ES-I3 (cell line): ENCODE measurements at regions not wholly inside any gene's neighbourhood (a gene's known extent, or its start where the extent isn't known, plus 50 kb on each side); places are given as distances from the start of the nearest gene placed in this dataset.
"Not testable (repeated sequence)": the region's sequence is repeated elsewhere in the genome, so short reads cannot be mapped to it uniquely, and the experiment has no call there.

Experiments used
- H3K36me3 ChIP-seq: 2 replicates; pipeline ENCODE4 v1.6.1; 2013; ENCODE audit warnings: mild to moderate bottlenecking, low read length, control low read depth, moderate library complexity; ENCODE audit not compliant: insufficient read depth
- H3K4me1 ChIP-seq: 2 replicates; pipeline ENCODE4 v1.6.1; 2013; ENCODE audit warnings: mild to moderate bottlenecking, control low read depth, low read length; ENCODE audit not compliant: insufficient read depth
- H3K9ac ChIP-seq: 2 replicates; pipeline ENCODE4 v1.6.1; 2013; ENCODE audit warnings: low read depth, mild to moderate bottlenecking, low read length, moderate library complexity
- H3K9me3 ChIP-seq: 2 replicates; pipeline ENCODE4 v1.6.1; 2013; ENCODE audit warnings: mild to moderate bottlenecking, low read length, moderate library complexity; ENCODE audit not compliant: control insufficient read depth, insufficient read depth

- Histone ChIP-seq H3K9ac (no peak overlapping the region), H3K36me3 (no peaks in the 10 kb centered on the region), H3K4me1 (no peaks in the 10 kb centered on the region)
Measured at GRCh38 chrX:46059316-46059715, 485.9 kb downstream of the ZNF674 start.

GRCh38 chrX:46044486-46044885, 500.7 kb downstream of the ZNF674 start:
- Histone ChIP-seq H3K36me3 (no peaks in the 10 kb centered on the region), H3K9ac (no peak overlapping the region), H3K9me3 (no peaks in the 10 kb centered on the region), H3K4me1 (no peaks in the 10 kb centered on the region)

More at GRCh38 chrX:46059316-46059715, 485.9 kb downstream of the ZNF674 start:
- peaks cover 14% of the 10 kb centered on the region for H3K9me3 ChIP-seq

GRCh38 chrX:46040001-46040400, 505.2 kb downstream of the ZNF674 start:
- no peaks in the 10 kb centered on the region for H3K9me3 ChIP-seq
- no peaks in the 10 kb centered on the region for H3K36me3 ChIP-seq
- no peak overlapping the region for H3K9ac ChIP-seq

GRCh38 chrX:46039526-46039925, 505.7 kb downstream of the ZNF674 start:
- Histone ChIP-seq H3K36me3 (no peaks in the 10 kb centered on the region), H3K9me3 (no peaks in the 10 kb centered on the region), H3K9ac (no peak overlapping the region), H3K4me1 (no peaks in the 10 kb centered on the region)

More at GRCh38 chrX:46040001-46040400, 505.2 kb downstream of the ZNF674 start:
- no peaks in the 10 kb centered on the region for H3K4me1 ChIP-seq

GRCh38 chrX:46036508-46036907, 508.7 kb downstream of the ZNF674 start:
- no peak overlapping the region for H3K9ac ChIP-seq
- H3K9me3 ChIP-seq, result no peaks in the 10 kb centered on the region
- no peaks in the 10 kb centered on the region for H3K4me1 ChIP-seq
- H3K36me3 ChIP-seq, result no peaks in the 10 kb centered on the region

- no peaks in the 10 kb centered on the region for H3K4me1 ChIP-seq
- H3K36me3 ChIP-seq, result no peaks in the 10 kb centered on the region
- H3K9ac ChIP-seq, result no peak overlapping the region
- H3K9me3 ChIP-seq, result no peaks in the 10 kb centered on the region
Measured at GRCh38 chrX:46034868-46035267, 510.4 kb downstream of the ZNF674 start.

GRCh38 chrX:46029777-46030176, 515.4 kb downstream of the ZNF674 start:
- H3K9ac ChIP-seq, result no peak overlapping the region
- H3K9me3 ChIP-seq, result 0 out of 2 replicates have a peak, but pooled peaks cover 3% of the 10 kb centered on the region
- no peaks in the 10 kb centered on the region for H3K4me1 ChIP-seq
- H3K36me3 ChIP-seq, result no peaks in the 10 kb centered on the region

- Histone ChIP-seq H3K36me3 (no peaks in the 10 kb centered on the region), H3K9me3 (no peaks in the 10 kb centered on the region), H3K9ac (no peak overlapping the region), H3K4me1 (no peaks in the 10 kb centered on the region)
Measured at GRCh38 chrX:46016296-46016695, 528.9 kb downstream of the ZNF674 start.

GRCh38 chrX:46015653-46016052, 529.6 kb downstream of the ZNF674 start:
- H3K4me1 ChIP-seq, result no peaks in the 10 kb centered on the region
- H3K9ac ChIP-seq, result no peak overlapping the region
- H3K36me3 ChIP-seq, result no peaks in the 10 kb centered on the region
- H3K9me3 ChIP-seq, result no peaks in the 10 kb centered on the region

GRCh38 chrX:45992402-45993123, 552.7 kb downstream of the ZNF674 start:
- Histone ChIP-seq H3K36me3 (no peaks in the 10 kb centered on the region), H3K9me3 (peaks cover 4% of the 10 kb centered on the region; the same call in 1 of the 2 replicates), H3K4me1 (no peaks in the 10 kb centered on the region), H3K9ac (no peak overlapping the region)

GRCh38 chrX:45986971-45987370, 558.2 kb downstream of the ZNF674 start:
- H3K36me3 ChIP-seq, result no peaks in the 10 kb centered on the region
- no peak overlapping the region for H3K9ac ChIP-seq
- H3K9me3 ChIP-seq, result 0 out of 2 replicates have a peak, but pooled peaks cover 2% of the 10 kb centered on the region
- no peaks in the 10 kb centered on the region for H3K4me1 ChIP-seq

GRCh38 chrX:45986081-45986480, 559.1 kb downstream of the ZNF674 start:
- Histone ChIP-seq H3K9me3 (0 out of 2 replicates have a peak, but pooled peaks cover 2% of the 10 kb centered on the region), H3K4me1 (no peaks in the 10 kb centered on the region), H3K36me3 (no peaks in the 10 kb centered on the region), H3K9ac (no peak overlapping the region)

- not testable (repeated sequence) for H3K36me3 ChIP-seq, H3K4me1 ChIP-seq, H3K9me3 ChIP-seq, H3K9ac ChIP-seq
Measured at GRCh38 chrX:45982958-45983727, 562.1 kb downstream of the ZNF674 start.

- Histone ChIP-seq H3K9ac (no peak overlapping the region), H3K36me3 (no peaks in the 10 kb centered on the region), H3K9me3 (0 out of 2 replicates have a peak, but pooled peaks cover 2% of the 10 kb centered on the region), H3K4me1 (peaks cover 5% of the 10 kb centered on the region; the same call in 1 of the 2 replicates)
Measured at GRCh38 chrX:45980726-45981125, 564.5 kb downstream of the ZNF674 start.

- no peaks in the 10 kb centered on the region for H3K36me3 ChIP-seq
- peaks cover 5% of the 10 kb centered on the region; the same call in 1 of the 2 replicates for H3K4me1 ChIP-seq
- H3K9me3 ChIP-seq, result no peaks in the 10 kb centered on the region
- no peak overlapping the region for H3K9ac ChIP-seq
Measured at GRCh38 chrX:45975633-45976032, 569.6 kb downstream of the ZNF674 start.
